Panc1 (cell line): ENCODE measurements at regions not wholly inside any gene's neighbourhood (a gene's known extent, or its start where the extent isn't known, plus 50 kb on each side); places are given as distances from the start of the nearest gene placed in this dataset.

Experiments used
- ATAC-seq: fragments of 200-7000 bp; cut with Tn5 transposase; 2 replicates; pipeline ENCODE4 v1.9.1; 2020; ENCODE audit warnings: mild to moderate bottlenecking, moderate library complexity
- BruUV-seq: library from RNA; stranded (reverse); fragments of 400-500 nt; replicated peaks from 2 replicates; lab custom pipeline; 2021; lab: Mats Ljungman, UMichigan
- CTCF ChIA-PET: fragments of 300-600 bp; sonication (Branson Sonifier 250); formaldehyde crosslinking; loops from one replicate; lab custom pipeline; 2022; ENCODE audit warnings: antibody characterized with exemption; lab: Charles Lee
- POLR2A ChIA-PET: fragments of 300-600 bp; sonication (Branson Sonifier 250); formaldehyde crosslinking; loops from one replicate; lab custom pipeline; 2022; ENCODE audit warnings: antibody characterized with exemption; lab: Charles Lee
- DNase-seq: peaks from one replicate; pipeline ENCODE4 v3.0.0-alpha.2; 2010; ENCODE audit warnings: low read depth, low spot score
- H3K27ac ChIP-seq: 2 replicates; pipeline ENCODE4 v1.5.1; 2011; ENCODE audit warnings: mild to moderate bottlenecking, low read length, inconsistent platforms
- H3K27me3 ChIP-seq: fragments of 200-500 bp; sonication (Bioruptor generic); 2 replicates; pipeline ENCODE4 v1.6.0; 2014; ENCODE audit warnings: low read length, inconsistent platforms; ENCODE audit not compliant: control insufficient read depth, insufficient read depth
- H3K36me3 ChIP-seq: fragments of 200-500 bp; sonication (Bioruptor generic); 2 replicates; pipeline ENCODE4 v1.5.1; 2014; ENCODE audit warnings: inconsistent platforms, mild to moderate bottlenecking, low read length, moderate library complexity; ENCODE audit not compliant: control insufficient read depth, insufficient read depth
- H3K4me1 ChIP-seq: 2 replicates; pipeline ENCODE4 v1.5.1; 2011; ENCODE audit warnings: inconsistent platforms, mild to moderate bottlenecking, low read length, moderate library complexity; ENCODE audit not compliant: control insufficient read depth, insufficient read depth
- H3K4me3 ChIP-seq, 2 experiments: 2 replicates each; pipeline ENCODE4 v1.5.1; 2011 to 2012; ENCODE audit warnings: low read depth in 2 of 2, low read length in 2 of 2, mild to moderate bottlenecking in 2 of 2, inconsistent platforms in 1 of 2, moderate library complexity in 1 of 2
- H3K9me3 ChIP-seq: fragments of 200-500 bp; sonication (Bioruptor generic); 2 replicates; pipeline ENCODE4 v1.5.1; 2014; ENCODE audit warnings: low read depth, mild to moderate bottlenecking, inconsistent platforms, low read length, moderate library complexity; ENCODE audit not compliant: control insufficient read depth, insufficient read depth
- POLR2AphosphoS5 ChIP-seq: IDR thresholded peaks from 2 replicates; pipeline ENCODE4 v1.6.1; 2012; ENCODE audit warnings: mild to moderate bottlenecking, low read depth, low read length, moderate library complexity
- REST ChIP-seq, 2 experiments: IDR thresholded peaks; 2 replicates each; pipeline ENCODE4 v1.6.1; 2011 to 2012; ENCODE audit warnings: low read depth in 2 of 2, control low read depth in 1 of 2, low read length in 1 of 2, mild to moderate bottlenecking in 1 of 2, moderate library complexity in 1 of 2; ENCODE audit not compliant: insufficient read depth in 1 of 2
- SIN3A ChIP-seq: IDR thresholded peaks from 2 replicates; pipeline ENCODE4 v1.6.1; 2012; ENCODE audit warnings: low read depth, mild to moderate bottlenecking, low read length, moderate library complexity, borderline replicate concordance; ENCODE audit not compliant: insufficient read depth
- TCF7L2 ChIP-seq: IDR thresholded peaks from 2 replicates; pipeline ENCODE4 v1.6.1; 2011; ENCODE audit warnings: mild to moderate bottlenecking, low read depth, low read length, inconsistent platforms
- in situ Hi-C: cut with HindIII; loops from 2 replicates; pipeline ENCODE4 v1.10.0; 2016; ENCODE audit warnings: low sequenced_read_pairs, low pct_unique_long_range_greater_than_20kb
- intact Hi-C: fragments of 100-400 bp; cut with micrococcal nuclease; formaldehyde crosslinking; loops from one replicate; pipeline ENCODE4 v1.10.0; 2022; ENCODE audit not compliant: unreplicated experiment
- TF ChIP-seq, protein P1 (sequence below): fragments of 450-650 bp; IDR thresholded peaks from 2 replicates; pipeline ENCODE4 v1.5.1; 2017; ENCODE audit warnings: mild to moderate bottlenecking

GRCh38 chr2:222102575-222103349 lies 196.0 kb downstream of the PAX3 start:
- no peak overlapping the region for H3K27ac ChIP-seq
- no peaks in the 10 kb centered on the region for H3K4me1 ChIP-seq
- ChIA-PET POLR2A (no interaction called here), CTCF (no interaction called here)
- H3K9me3 ChIP-seq: no peaks in the 10 kb centered on the region
- intact Hi-C loops (no loop called here), in situ Hi-C loops (no loop called here)
- no peak overlapping the region for H3K4me3 ChIP-seq
- H3K27me3 ChIP-seq: no peaks in the 10 kb centered on the region
- no peaks in the 10 kb centered on the region for H3K36me3 ChIP-seq
- no TSS peak for BruUV-seq
- DNase-seq (no peak), ATAC-seq (no peak)
- TF ChIP-seq, protein P1, sequence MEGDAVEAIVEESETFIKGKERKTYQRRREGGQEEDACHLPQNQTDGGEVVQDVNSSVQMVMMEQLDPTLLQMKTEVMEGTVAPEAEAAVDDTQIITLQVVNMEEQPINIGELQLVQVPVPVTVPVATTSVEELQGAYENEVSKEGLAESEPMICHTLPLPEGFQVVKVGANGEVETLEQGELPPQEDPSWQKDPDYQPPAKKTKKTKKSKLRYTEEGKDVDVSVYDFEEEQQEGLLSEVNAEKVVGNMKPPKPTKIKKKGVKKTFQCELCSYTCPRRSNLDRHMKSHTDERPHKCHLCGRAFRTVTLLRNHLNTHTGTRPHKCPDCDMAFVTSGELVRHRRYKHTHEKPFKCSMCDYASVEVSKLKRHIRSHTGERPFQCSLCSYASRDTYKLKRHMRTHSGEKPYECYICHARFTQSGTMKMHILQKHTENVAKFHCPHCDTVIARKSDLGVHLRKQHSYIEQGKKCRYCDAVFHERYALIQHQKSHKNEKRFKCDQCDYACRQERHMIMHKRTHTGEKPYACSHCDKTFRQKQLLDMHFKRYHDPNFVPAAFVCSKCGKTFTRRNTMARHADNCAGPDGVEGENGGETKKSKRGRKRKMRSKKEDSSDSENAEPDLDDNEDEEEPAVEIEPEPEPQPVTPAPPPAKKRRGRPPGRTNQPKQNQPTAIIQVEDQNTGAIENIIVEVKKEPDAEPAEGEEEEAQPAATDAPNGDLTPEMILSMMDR: no peak

GRCh38 chr2:222100704-222101699 lies 197.8 kb downstream of the PAX3 start:
- Histone ChIP-seq H3K4me1 (no peaks in the 10 kb centered on the region), H3K9me3 (no peaks in the 10 kb centered on the region), H3K27me3 (no peaks in the 10 kb centered on the region), H3K27ac (no peak overlapping the region), H3K4me3 (no peak overlapping the region), H3K36me3 (no peaks in the 10 kb centered on the region)
- in situ Hi-C loops: no loop called here
- DNase-seq (no peak), ATAC-seq (no peak)
- BruUV-seq: no TSS peak
- no peak for TF ChIP-seq SIN3A
- TF ChIP-seq TCF7L2: no peak
- TF ChIP-seq, protein P1: no peak
- no peak for TF ChIP-seq REST (IDR thresholded peaks at IDR 0.05; ENCODE audit: insufficient read depth in 1 of 2, low read depth in 2 of 2, low read length in 1 of 2)
- TF ChIP-seq POLR2AphosphoS5: no peak
- POLR2A ChIA-PET: no interaction called here
- intact Hi-C loops: no loop called here
- CTCF ChIA-PET: interaction anchor here (0.5 kb wide), 1 partner anchor 43 kb away, joined by 5 read pairs; no protein-coding TSS in a partner anchor
